Dermis blood vessel endothelial cell (primary cell): ENCODE measurements at regions not wholly inside any gene's neighbourhood (a gene's known extent, or its start where the extent isn't known, plus 50 kb on each side); places are given as distances from the start of the nearest gene placed in this dataset.

ENCODE experiments used
- DNase-seq: peaks from one replicate; pipeline ENCODE4 v3.0.0; 2010

DNA sequence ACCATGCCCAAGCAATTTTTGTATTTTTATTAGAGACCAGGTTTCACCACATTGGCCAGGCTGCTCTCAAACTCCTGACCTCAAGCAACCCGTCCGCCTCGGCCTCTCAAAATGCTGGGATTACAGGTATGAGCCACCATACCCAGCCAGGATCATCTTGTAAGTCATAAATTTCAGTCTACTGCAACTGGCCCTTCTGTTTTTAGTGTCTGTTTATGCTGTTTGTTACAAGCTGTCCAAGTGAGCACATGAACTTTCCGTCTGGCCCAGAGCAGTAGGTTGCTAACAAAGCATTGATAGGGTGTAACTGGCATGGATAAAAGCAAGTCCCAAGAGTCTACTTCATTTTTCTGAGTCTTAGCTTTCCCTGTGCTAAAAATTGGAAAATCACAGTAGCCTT, 164.4 kb upstream of the NT5C1B start:
- no peak for DNase-seq

DNA sequence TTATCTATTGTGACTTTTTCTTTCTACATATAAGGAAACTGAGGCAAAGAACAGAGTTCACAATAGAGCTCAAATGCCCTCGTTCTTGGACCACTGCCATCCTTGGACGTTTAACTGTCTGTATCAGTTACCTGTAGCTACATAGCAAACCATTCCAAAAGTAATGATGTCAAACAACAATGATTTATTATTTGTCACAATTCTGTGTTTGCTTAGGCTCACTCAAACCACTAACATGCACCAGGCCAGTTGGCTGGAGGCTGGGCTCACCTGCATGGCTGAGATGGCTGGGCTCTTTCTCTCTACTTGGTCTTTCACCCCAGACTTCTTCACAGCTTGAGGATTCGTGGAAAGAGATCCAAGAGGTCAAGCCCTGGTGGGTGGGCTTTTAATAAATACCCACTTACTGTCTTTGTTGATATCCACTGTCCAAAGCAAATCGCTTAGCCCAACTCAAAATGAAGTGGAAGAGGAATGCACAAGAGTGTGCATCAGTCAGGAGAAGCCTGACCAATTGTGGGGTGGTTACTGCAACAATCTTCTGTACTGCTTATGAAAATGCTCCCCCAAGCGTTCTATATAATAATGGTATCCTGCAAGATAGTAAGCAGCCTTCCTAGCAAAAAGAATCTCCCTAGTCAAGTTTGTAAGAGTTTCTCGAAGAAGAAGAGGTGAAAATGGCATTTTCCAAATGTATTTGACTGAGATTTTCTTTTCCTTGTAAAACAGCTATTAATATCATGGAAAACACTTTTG, 163.5 kb upstream of the NT5C1B start:
- DNase-seq = peak; percentile 4

DNA sequence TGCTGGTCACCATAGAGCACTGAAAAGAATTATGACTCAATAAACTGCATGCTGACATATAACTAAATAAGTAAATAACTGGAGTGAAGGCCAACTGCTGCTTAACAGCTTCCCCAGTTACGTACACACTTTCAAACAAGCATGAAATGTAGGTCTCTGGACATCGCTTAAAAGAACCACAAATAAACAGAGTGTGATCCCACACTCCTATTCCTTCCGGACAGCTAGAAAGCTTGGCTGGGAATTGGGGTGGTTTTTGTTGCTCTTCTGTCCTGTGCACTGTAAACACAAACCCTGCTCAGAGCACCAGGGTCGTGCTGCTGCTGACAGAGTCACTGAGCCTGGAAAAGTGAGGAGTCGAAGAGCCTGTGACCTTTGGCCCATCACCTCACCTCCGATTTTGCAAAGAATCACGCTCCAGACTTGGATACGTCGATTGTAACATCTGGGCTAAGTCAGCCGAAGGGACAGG, 162.7 kb upstream of the NT5C1B start:
- DNase-seq = no peak

DNA sequence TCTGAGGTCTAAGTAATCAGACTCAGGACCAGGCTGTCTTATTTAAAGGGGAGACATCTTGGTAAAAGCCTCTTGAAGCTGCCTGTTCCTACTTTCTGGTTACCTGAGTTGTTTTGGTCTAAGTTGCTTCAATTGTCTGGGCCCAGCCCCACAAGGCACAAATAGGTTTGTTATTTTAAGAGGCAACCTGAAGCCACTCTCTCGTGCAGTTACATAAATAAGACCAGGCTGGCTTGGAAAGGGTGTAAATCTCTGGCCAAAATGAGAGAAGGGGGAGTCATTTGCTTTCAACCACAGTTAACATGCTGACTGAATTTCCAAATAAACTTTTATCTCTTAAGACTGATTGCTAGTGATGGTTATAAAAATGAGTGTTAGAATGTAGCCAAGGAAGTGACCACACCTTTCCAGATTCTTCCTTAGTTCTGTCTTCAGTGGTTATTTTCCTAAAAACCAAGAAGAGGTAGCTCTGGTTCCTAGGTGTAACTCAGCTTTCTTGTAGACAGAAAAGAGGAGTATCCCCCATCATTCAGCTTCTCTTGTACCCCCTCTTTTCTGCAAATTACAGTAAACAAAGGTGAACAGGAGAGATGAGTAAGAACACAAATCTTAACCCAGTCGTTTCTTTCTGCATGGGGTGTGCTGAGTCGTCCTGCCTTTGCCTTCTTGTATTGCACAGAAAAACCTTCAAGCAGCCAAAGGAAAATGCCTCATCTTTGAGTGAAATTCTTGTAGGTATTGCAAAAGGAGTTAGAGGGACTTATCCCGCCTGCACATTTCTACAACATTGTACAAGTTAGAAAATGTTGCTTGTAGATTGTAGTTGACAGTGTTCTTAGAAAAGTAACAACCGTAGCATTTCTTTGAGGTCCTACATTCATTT, 161.5 kb upstream of the NT5C1B start:
- DNase-seq = no peak

DNA sequence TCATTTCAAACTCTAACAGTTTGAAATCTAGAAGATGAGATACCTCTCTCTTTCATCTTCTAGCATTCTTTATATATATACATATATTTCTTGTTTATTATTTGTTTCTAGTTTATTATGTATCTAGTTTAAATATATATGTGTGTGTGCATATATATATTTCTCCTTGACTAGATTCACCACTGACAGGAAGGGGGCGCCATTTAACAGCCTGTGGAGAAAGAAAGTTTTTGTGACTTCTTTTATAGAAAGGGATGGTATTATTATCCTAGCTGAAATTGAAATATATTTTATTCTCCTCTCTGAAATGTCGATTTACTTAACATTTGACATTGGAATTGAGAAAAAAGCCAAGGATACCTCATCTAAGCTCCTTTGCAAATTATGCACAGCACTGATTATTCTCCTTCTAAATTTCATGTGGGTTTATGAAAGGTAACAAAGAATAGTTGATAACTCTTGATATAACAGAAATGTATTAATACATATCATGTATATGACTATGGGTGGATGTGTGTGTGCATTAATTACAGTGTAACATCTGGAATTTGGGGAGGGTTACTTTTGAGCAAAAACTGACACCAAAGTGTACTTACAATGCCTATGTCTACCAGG, 160.7 kb upstream of the NT5C1B start:
- DNase-seq = peak; percentile 71

DNA sequence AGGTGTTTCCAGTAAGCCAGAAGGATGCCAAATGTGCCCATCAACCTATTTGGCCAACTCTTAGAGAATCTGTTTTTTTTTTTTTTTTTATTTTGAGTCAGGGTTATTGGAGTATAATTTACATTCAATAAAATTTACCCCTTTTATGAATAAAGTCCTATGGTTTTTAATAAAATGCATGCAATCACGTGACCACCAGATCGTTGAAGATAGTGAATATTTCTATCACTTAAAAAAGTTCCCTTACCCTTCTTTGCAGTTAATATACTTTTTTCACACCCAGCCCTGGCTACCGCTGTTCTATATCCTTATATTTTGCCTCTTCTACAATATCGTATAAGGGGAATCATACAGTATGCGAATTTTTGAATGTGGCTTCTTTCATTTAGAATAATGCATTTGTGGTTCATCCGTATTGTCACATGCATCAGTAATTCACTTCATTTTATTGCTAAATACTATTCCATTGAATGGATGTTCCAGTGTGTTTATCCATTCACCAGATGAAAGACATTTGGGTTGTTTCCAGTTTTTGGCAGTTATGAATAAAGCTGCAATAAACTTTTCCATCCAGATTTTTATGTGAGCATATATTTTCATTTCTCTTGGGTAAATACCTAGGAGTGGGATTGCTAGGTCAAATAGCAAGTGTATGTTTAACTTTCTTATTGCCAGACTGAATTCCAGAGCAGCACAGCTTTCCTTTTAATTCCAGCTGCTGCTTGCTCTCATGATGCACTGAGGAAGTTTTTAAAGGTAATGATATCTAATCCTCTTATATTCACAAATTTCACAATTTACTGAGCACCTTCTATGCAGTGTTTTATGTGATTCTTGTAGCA, 156.3 kb upstream of the NT5C1B start:
- DNase-seq = no peak

DNA sequence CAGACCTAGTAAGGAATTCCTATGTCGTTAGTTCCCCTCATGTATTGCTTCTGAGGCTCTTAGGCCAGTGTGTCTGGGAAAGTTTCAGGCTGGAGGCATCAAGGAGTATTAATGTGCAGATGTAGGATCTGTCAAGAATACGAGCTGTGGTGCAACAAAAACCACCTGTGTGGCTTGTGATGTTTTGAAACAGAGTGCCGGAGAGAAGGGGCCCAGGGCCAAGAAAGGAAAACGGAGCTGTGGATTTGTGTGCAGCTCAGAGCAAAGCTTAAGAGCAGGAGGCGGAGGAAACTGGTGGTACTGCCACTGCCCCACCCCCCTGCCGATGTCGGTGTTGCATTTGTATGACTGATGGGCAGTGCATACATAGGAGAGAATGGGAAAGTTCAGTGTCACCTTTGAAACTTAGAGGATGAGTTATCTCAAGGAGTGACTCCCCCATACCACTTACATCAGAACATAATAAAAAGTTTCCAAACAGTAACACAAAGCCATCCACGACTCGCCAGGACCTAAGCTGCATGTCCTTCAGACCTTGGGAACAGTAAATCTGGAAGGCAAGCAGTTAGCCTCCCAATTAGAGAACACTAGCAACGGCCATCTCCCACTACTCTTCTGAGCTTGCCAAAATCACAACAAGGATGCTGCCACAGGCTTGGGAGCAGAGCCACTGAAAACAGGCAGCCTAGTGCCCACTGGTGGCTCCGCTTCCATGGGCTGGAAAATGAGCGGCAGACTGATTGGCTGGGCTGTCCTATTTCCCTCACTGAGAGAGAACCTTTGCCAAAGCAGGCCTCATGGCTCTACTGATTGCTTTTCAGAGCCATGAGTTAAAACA, 152.7 kb upstream of the NT5C1B start:
- no peak for DNase-seq

DNA sequence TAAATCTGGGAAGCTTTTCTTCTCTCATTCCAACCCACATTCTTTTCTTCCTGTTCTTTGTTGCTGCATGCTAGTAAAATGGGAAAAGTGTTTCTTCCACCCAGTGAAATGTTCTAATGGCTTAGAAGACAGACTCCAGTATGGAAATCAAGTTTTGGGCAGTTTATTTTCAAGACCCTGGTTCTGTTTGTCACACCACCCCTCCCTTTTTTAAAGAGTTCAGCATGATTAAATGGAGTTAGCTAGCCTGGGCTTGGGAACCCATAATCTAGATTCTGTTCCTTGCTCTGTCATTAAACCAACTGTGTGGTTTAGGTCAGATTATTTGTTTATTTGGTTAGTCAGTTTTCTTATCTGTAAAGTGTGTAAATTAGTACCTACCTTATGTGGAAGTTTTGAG, 151.8 kb upstream of the NT5C1B start:
- no peak for DNase-seq

DNA sequence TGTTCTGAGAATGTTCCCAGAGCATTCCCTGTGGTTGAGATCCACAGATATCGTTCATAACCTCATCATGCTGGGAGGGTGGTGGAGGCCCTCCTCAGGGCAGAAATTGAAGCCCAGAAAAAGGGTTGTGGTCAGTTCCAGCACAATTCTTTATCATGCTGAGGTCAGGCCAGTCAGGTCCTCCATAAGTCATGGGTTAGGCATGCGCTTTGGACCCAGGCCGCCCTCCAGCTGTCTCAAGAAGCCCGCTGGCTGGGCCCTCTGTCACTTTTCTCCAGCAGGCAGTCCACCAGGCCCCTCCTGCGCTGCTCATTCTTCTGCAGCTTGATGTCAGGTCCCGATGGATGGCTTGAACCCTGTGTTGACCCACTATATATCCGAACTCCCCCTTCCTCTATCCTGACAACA, 151.1 kb upstream of the NT5C1B start:
- DNase-seq = no peak

DNA sequence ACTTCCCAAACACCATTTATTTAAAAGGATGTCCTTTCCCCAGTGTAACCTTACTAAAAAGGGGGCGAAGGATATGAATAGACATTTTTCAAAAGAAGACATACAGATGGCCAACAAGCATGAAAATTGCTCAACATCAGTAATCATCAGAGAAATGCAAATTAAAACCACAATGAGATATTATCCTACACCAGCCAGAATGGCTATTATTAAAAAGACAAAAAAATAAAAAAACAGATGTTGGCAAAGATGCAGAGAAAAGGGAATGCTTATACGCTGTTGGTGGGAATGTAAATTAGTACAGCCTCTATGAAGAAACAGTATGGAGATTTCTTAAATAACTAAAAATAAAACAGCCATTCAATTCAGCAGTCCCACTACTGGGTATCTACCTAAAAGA, 142.3 kb upstream of the NT5C1B start:
- DNase-seq = no peak

DNA sequence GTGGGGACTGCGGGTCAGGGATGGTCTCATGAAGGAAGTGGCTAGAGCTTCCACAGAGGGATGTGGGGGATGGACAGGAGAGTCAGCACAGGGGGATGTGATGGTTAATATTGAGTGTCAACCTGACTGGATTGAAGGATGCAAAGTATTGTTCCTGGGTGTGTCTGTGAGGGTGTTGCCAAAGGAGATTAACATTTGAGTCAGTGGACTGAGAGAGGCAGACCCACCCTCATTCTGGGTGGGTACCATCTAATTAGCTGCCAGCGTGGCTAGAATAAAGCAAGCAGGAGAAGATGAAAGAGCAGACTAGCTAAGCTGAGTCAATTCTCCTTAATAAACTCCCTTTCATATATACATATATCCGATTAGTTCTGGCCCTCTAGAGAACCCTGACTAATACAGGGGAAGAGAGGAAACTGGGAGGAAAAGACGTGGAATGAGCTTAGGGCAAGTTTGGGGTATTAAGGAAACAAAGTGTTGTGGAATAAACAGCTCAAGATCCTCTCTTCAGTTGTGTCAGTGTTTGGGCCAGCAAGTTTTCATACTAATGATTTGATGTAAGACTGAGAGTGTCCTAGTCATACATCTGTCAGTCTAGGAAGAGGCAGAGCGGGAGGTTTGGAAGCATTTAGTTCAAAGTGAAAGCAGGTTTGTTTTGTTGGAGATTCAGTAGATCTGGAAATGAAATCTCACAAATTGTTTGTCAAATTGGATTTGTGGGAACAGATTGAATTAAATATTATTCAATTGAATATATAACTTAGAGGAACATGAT, 135.2 kb upstream of the NT5C1B start:
- DNase-seq = no peak

DNA sequence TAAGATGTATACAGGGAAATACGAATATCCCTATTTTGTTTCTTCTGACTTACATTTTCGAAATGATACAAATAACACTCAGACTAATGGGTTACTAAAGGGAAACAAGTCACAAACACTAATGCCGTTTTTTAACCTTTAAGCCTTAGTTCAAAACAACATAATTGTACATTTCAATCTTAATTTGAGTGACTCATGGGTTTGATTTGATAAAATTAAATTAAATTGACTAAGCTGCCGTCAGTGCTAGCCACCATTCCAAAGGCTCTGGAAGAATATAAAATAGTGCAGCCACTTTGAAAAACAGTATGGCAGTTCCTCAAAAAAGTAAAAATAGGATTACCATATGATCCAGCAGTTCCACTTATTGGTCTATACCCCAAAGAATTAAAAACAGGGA, 133.8 kb upstream of the NT5C1B start:
- DNase-seq = no peak

DNA sequence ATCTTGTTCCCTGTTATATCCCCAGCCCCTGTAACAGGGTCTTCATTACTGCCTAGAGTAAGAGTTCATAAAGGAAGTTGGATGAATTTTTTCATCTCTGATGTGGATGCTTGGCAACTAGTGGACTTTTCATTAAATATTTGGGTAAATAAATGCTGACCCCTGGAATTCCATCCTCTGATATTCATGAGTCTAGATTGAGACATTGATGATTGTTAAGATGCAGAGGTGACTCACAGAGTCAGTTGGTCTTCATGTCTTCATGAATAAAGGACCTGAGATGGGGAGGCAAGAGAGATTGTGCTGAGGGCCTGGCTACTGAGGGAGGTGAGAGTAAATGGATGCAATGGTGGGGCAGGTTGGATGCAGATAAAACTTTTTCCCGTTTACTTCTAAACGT, 132.7 kb upstream of the NT5C1B start:
- DNase-seq = no peak

DNA sequence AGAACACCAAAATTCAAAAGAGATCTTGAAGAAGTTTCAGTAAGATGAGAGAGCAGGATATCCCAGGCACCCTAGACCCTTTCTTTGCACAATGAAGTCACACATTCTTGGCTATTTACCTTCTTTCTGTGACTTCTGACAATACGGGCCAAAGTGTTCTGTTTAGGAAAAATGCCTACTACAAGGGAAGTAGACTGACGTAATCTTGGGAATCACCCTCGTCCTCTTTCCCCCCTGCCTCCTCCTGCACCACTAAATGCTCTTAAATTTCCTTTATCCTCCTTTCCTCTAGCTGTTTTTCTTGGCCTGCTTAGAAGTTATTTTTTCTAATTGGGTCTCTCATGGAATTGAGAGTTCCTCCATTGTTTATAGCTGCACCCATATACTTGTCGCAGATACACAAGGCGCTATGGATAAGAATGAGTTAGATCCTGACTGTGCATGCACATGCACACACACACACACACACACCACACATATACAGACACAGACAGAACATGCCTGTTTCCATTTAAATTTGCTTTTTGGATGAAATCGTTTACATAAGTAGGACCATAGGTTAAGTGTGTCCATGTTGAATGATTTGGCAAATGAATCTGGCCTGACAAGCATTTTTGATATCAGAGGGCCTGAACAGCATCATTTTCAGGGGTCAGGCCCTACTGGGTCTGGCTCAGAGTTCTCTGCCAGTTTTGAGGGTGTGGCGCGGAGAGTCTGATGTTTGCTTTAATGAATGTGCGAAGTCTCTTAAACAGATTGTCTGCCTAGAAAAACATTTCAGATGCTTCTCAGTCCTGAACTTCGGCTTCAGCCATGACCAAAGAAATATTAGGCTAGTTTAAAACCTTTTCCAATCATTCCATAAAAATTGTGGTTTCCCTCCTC, 131.9 kb upstream of the NT5C1B start:
- DNase-seq = peak; percentile 75

DNA sequence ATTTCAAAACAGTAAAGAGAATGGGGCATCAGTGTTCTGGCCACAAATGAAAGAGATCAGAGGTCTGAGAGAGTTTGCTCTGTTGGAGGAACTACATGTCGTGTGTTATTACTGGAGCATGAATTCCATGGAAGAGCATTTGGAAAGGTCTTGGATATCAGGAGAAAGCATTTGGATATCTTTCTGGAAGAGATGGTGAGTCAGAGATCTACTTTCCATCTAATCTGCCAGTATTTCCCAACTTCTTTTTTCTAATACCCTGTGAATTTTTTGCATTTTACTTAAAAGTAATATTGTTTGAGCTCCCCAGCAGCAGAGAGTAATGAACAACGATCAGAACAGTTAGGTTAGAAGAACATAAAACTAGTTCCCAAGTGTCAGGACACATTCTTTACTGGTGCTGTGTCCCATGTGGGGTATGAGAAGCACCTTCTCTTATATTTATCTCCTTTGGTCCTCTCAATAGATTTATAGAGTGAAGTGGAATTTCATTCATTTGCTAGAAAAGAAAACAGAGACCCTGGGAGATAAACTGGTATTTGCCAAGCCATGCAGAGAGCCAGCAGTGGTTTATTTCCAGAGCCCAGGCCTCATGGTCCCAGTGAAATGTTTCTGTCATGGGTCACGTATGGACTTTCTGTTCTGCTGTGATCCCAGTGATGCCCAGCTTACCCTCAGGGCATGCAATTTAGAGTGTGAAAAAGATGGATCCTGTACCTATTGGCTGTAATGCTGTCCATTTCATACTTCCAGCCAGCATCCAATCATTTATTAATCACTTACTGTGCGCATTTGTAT, 130.8 kb upstream of the NT5C1B start:
- DNase-seq = peak; percentile 40

DNA sequence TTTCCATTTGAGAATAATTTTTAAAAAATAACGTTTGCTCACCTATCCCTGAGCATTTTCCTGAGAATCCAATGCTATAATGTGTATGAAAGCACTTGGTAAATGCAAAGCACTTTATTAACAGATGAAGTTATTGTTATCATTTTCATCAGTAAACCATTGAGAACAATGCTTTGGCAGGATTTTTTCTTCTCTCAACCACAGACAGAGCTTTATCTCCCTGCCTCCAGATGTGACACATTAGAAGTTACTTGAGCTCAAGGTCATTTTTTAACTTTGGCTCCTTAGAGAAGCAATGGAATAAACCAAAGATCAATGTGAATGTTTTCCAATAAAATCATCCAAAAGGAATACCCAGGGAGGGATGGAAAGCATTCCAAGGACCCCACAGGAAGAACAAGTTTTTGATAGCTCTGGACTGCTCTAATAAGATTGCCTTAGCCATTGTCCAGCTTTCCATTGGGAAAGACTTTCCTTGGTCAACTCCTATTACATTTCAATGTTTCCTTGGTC, 118.9 kb upstream of the NT5C1B start:
- no peak for DNase-seq

DNA sequence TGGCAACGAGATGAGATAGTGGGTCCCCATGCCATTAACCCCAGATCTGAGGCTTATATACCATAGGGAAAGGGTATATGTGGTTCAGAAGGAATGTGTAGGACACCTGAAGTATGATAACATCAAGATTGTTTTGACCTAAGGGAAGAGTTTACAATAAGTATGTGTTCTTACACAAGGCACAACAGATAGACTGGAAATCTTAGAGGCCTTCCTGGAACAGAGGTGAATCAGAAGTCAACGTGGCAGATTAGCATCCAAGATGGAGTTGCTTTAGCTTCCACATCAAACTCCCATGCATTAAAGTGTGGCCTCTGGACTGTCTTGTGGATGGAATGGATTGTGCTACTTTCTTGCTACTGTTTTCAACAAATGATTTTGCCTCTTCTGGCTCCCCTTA, 116.6 kb upstream of the NT5C1B start:
- DNase-seq = no peak

DNA sequence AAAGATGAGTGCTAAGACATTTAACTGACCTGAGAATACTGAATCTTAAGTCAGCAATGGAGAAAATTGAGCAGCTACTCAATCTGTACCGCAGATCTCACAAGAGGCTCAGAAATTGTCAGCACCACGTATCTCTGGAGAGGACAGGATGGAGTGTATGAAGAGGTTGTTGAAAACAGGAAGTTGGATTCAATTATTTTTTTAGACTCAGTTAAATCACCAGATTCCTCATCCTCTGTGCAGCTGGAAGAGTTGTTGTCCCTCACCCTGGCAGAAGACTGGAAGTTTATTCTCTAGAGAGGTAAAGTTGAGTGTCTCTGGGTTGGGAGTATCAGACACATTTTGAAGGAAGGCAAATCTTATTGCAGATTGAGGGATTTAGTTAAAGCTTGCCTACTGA, 114.9 kb upstream of the NT5C1B start:
- DNase-seq = no peak

DNA sequence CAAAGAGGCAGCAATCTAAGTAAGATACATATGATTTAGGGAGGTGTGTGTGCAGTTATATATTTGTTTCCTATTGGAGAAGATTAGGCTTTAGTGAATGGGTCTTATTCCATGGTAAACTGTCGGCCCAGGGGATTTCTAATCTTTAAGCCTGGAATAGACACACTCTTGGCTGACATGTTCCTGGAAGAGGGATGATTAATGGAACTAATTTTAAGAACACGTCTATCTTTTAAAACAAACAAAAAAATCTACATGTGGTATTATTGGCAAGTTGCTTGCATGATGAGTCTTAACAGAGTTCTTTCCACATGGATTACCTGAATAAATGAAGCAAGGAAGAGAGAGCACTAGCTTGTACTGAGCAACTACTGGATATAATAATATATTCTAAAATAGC, 114.2 kb upstream of the NT5C1B start:
- DNase-seq = no peak
